Left ventricle myocardium inferior (tissue), 1 donor: ENCODE measurements at regions not wholly inside any gene's neighbourhood (a gene's known extent, or its start where the extent isn't known, plus 50 kb on each side); places are given as distances from the start of the nearest gene placed in this dataset.

ENCODE experiments used
- DNase-seq: peaks from one replicate; pipeline ENCODE4 v3.0.0-alpha.2; 2020
- H3K27ac ChIP-seq: fragments of 200-600 bp; replicated peaks from 2 replicates; pipeline ENCODE4 v1.8.0; 2021
- H3K27me3 ChIP-seq: fragments of 200-600 bp; 2 replicates; pipeline ENCODE4 v1.8.0; 2021; ENCODE audit warnings: low read depth
- H3K36me3 ChIP-seq: fragments of 200-600 bp; 2 replicates; pipeline ENCODE4 v1.8.0; 2021
- H3K4me1 ChIP-seq: fragments of 200-600 bp; 2 replicates; pipeline ENCODE4 v1.8.0; 2021
- H3K4me3 ChIP-seq: fragments of 200-600 bp; 2 replicates; pipeline ENCODE4 v1.8.0; 2021; ENCODE audit warnings: mild to moderate bottlenecking, moderate library complexity
- H3K9me3 ChIP-seq: fragments of 200-600 bp; replicated peaks from 2 replicates; pipeline ENCODE4 v1.8.0; 2021
- CTCF ChIP-seq: fragments of 200-600 bp; IDR thresholded peaks from 2 replicates; pipeline ENCODE4 v1.8.0; 2021; ENCODE audit warnings: antibody characterized with exemption, mild to moderate bottlenecking, borderline replicate concordance
- intact Hi-C: fragments of 100-400 bp; cut with micrococcal nuclease; formaldehyde crosslinking; loops from one replicate; pipeline ENCODE4 v1.11.0; 2022
- donor health status: DM: no; HTN: yes; CAD: no; lungs with severe emphysema.

- peak; percentile 37 for DNase-seq
- H3K4me3 ChIP-seq = no peak overlapping the region
Observed at GRCh38 chr2:239533569-239534316, 132.9 kb upstream of the HDAC4 start.

DNA sequence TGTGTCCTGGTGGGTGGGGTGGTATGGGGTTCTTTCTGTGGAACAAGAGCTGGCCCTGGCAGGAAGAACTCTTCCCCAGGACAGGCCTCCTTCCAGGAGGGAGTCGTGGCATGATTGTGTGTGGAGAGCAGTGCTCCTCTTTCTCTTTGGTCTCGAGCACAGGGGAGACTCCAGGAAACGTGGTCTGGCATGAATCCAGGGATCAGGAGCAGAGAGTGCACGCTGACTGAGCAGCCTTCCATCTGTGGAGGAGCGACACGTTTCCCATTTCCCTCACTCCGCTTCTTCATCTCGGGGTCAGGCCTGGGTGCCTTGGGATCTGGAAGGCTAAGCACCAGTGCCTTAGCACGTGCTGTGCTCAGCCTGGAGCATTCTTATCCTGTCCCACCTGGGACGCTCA lies 132.0 kb upstream of the HDAC4 start:
- Histone ChIP-seq H3K9me3 (peaks cover 21% of the 10 kb centered on the region), H3K36me3 (no peaks in the 10 kb centered on the region), H3K27me3 (peaks cover 14% of the 10 kb centered on the region), H3K4me3 (no peak overlapping the region), H3K4me1 (peaks cover 10% of the 10 kb centered on the region), H3K27ac (no peak overlapping the region)
- no peak for DNase-seq
- intact Hi-C loops = no loop called here
- no peak for TF ChIP-seq CTCF

More at GRCh38 chr2:239533569-239534316, 132.9 kb upstream of the HDAC4 start:
- H3K27me3 ChIP-seq = peaks cover 18% of the 10 kb centered on the region
- peaks cover 10% of the 10 kb centered on the region for H3K4me1 ChIP-seq
- H3K9me3 ChIP-seq = peaks cover 21% of the 10 kb centered on the region
- intact Hi-C loops = no loop called here
- no peak for TF ChIP-seq CTCF
- H3K27ac ChIP-seq = no peak overlapping the region
- no peaks in the 10 kb centered on the region for H3K36me3 ChIP-seq

GRCh38 chr2:239532250-239532649 lies 131.4 kb upstream of the HDAC4 start:
- no peaks in the 10 kb centered on the region for H3K36me3 ChIP-seq
- H3K9me3 ChIP-seq = peaks cover 21% of the 10 kb centered on the region
- H3K27ac ChIP-seq = no peak overlapping the region
- intact Hi-C loops = no loop called here
- H3K4me3 ChIP-seq = no peak overlapping the region
- DNase-seq = no peak
- no peak for TF ChIP-seq CTCF
- H3K27me3 ChIP-seq = peaks cover 12% of the 10 kb centered on the region
- peaks cover 10% of the 10 kb centered on the region for H3K4me1 ChIP-seq

GRCh38 chr2:239531456-239532241 lies 130.8 kb upstream of the HDAC4 start:
- peaks cover 21% of the 10 kb centered on the region for H3K9me3 ChIP-seq
- no peak overlapping the region for H3K4me3 ChIP-seq
- H3K36me3 ChIP-seq = no peaks in the 10 kb centered on the region
- H3K27ac ChIP-seq = no peak overlapping the region
- TF ChIP-seq CTCF = no peak
- DNase-seq = no peak
- intact Hi-C loops = no loop called here
- peaks cover 14% of the 10 kb centered on the region for H3K27me3 ChIP-seq
- peaks cover 10% of the 10 kb centered on the region for H3K4me1 ChIP-seq

GRCh38 chr2:239530749-239531316 lies 130.0 kb upstream of the HDAC4 start:
- intact Hi-C loops = no loop called here
- H3K27me3 ChIP-seq = peaks cover 16% of the 10 kb centered on the region
- H3K27ac ChIP-seq = no peak overlapping the region
- no peak for TF ChIP-seq CTCF
- H3K4me1 ChIP-seq = peaks cover 10% of the 10 kb centered on the region
- H3K9me3 ChIP-seq = peaks cover 21% of the 10 kb centered on the region
- DNase-seq = no peak
- H3K36me3 ChIP-seq = no peaks in the 10 kb centered on the region
- H3K4me3 ChIP-seq = no peak overlapping the region
